Hepatocyte (in vitro differentiated cells): ENCODE measurements at regions not wholly inside any gene's neighbourhood (a gene's known extent, or its start where the extent isn't known, plus 50 kb on each side); places are given as distances from the start of the nearest gene placed in this dataset.

Experiments used
- DNase-seq: peaks from one replicate; pipeline ENCODE4 v3.0.0-alpha.2; 2016; ENCODE audit warnings: low spot score
- H2AFZ ChIP-seq: fragments of 200-600 bp; sonication (generic); 2 replicates; pipeline ENCODE4 v1.6.0; 2016; ENCODE audit warnings: antibody characterized with exemption, mild to moderate bottlenecking
- H3K27ac ChIP-seq: fragments of 200-600 bp; sonication (generic); 2 replicates; pipeline ENCODE4 v1.5.1; 2016; ENCODE audit warnings: mild to moderate bottlenecking
- H3K27me3 ChIP-seq: fragments of 200-600 bp; sonication (generic); 2 replicates; pipeline ENCODE4 v1.6.1; 2016
- H3K36me3 ChIP-seq: fragments of 200-600 bp; sonication (generic); replicated peaks from 2 replicates; pipeline ENCODE4 v1.5.1; 2016; ENCODE audit warnings: low read depth; ENCODE audit not compliant: insufficient read depth
- H3K4me1 ChIP-seq: fragments of 200-600 bp; sonication (generic); 2 replicates; pipeline ENCODE4 v1.5.1; 2016; ENCODE audit warnings: mild to moderate bottlenecking, moderate library complexity; ENCODE audit not compliant: insufficient read depth
- H3K4me2 ChIP-seq: fragments of 200-600 bp; sonication (generic); 2 replicates; pipeline ENCODE4 v1.6.0; 2016
- H3K4me3 ChIP-seq: fragments of 200-600 bp; sonication (generic); 2 replicates; pipeline ENCODE4 v1.5.1; 2016; ENCODE audit warnings: mild to moderate bottlenecking
- H3K79me2 ChIP-seq: fragments of 200-600 bp; sonication (generic); 2 replicates; pipeline ENCODE4 v1.6.0; 2017; ENCODE audit warnings: mild to moderate bottlenecking
- H3K9me2 ChIP-seq: fragments of 200-600 bp; sonication (generic); replicated peaks from 2 replicates; pipeline ENCODE4 v1.6.0; 2017; ENCODE audit warnings: mild to moderate bottlenecking; ENCODE audit not compliant: insufficient read depth
- H3K9me3 ChIP-seq: fragments of 200-600 bp; sonication (generic); 2 replicates; pipeline ENCODE4 v1.5.1; 2016; ENCODE audit warnings: low read depth, mild to moderate bottlenecking
- H4K20me1 ChIP-seq: fragments of 200-600 bp; sonication (generic); 2 replicates; pipeline ENCODE4 v1.6.0; 2016; ENCODE audit warnings: mild to moderate bottlenecking; ENCODE audit not compliant: insufficient read depth, poor library complexity, severe bottlenecking
- CTCF ChIP-seq: fragments of 200-600 bp; sonication (generic); IDR thresholded peaks from 2 replicates; pipeline ENCODE4 v1.5.1; 2016; ENCODE audit warnings: antibody characterized with exemption, mild to moderate bottlenecking; ENCODE audit not compliant: poor library complexity
- EZH2 ChIP-seq: fragments of 200-600 bp; sonication (generic); IDR thresholded peaks from 2 replicates; pipeline ENCODE4 v1.6.1; 2016; ENCODE audit warnings: antibody characterized with exemption, mild to moderate bottlenecking, borderline replicate concordance
- EZH2phosphoT487 ChIP-seq: fragments of 200-600 bp; sonication (generic); IDR thresholded peaks from one replicate; pipeline ENCODE4 v1.6.1; 2018; ENCODE audit warnings: antibody characterized with exemption, mild to moderate bottlenecking, low read depth, moderate library complexity; ENCODE audit not compliant: unreplicated experiment, severe bottlenecking
- WGBS: methylation state at CpG from one replicate; pipeline ENCODE4 v1.1.6; 2016; ENCODE audit warnings: low lambda C conversion rate; ENCODE audit errors: missing lambda C conversion rate; 5-methylcytosine and 5-hydroxymethylcytosine counted together

GRCh38 chr2:7950035-7950612 is 731.7 kb upstream of the ID2 start:
- no peak for DNase-seq
- 90% methylated on average over 13 of the region's 13 CpGs for whole genome bisulfite sequencing

GRCh38 chr2:7951001-7951400 is 730.9 kb upstream of the ID2 start:
- no peaks in the 10 kb centered on the region for H3K27me3 ChIP-seq
- no peak overlapping the region for H3K27ac ChIP-seq
- DNase-seq = no peak
- H2AFZ ChIP-seq = no peak overlapping the region
- WGBS = 92% methylated on average over 5 of the region's 5 CpGs
- no peaks in the 10 kb centered on the region for H3K9me3 ChIP-seq
- no peaks in the 10 kb centered on the region for H4K20me1 ChIP-seq
- H3K79me2 ChIP-seq = no peaks in the 10 kb centered on the region
- no peaks in the 10 kb centered on the region for H3K36me3 ChIP-seq
- H3K4me1 ChIP-seq = peaks cover 9% of the 10 kb centered on the region
- no peak overlapping the region for H3K4me3 ChIP-seq
- no peak overlapping the region for H3K4me2 ChIP-seq
- H3K9me2 ChIP-seq = no peaks in the 10 kb centered on the region
- TF ChIP-seq EZH2 (no peak), EZH2phosphoT487 (no peak), CTCF (no peak)

More at GRCh38 chr2:7950035-7950612, 731.7 kb upstream of the ID2 start:
- no peaks in the 10 kb centered on the region for H3K9me2 ChIP-seq
- no peak for TF ChIP-seq EZH2
- TF ChIP-seq EZH2phosphoT487 = no peak
- H3K79me2 ChIP-seq = no peaks in the 10 kb centered on the region
- no peak overlapping the region for H3K27ac ChIP-seq
- peaks cover 2% of the 10 kb centered on the region for H3K4me1 ChIP-seq
- no peak overlapping the region for H2AFZ ChIP-seq
- H4K20me1 ChIP-seq = no peaks in the 10 kb centered on the region
- H3K27me3 ChIP-seq = no peaks in the 10 kb centered on the region
- no peak overlapping the region for H3K4me3 ChIP-seq
- no peaks in the 10 kb centered on the region for H3K9me3 ChIP-seq
- H3K4me2 ChIP-seq = no peak overlapping the region
- H3K36me3 ChIP-seq = no peaks in the 10 kb centered on the region

GRCh38 chr2:7951490-7951889 is 730.4 kb upstream of the ID2 start:
- no peak for DNase-seq
- WGBS = 96% methylated on average over 1 of the region's 1 CpG
- H2AFZ ChIP-seq = no peak overlapping the region

More at GRCh38 chr2:7951490-7951889, 730.4 kb upstream of the ID2 start:
- H3K79me2 ChIP-seq = no peaks in the 10 kb centered on the region
- no peak overlapping the region for H3K4me2 ChIP-seq
- no peaks in the 10 kb centered on the region for H4K20me1 ChIP-seq
- TF ChIP-seq EZH2phosphoT487 (no peak), EZH2 (no peak), CTCF (no peak)
- no peaks in the 10 kb centered on the region for H3K27me3 ChIP-seq
- H3K4me1 ChIP-seq = peaks cover 10% of the 10 kb centered on the region
- H3K9me2 ChIP-seq = no peaks in the 10 kb centered on the region
- H3K9me3 ChIP-seq = no peaks in the 10 kb centered on the region
- H3K27ac ChIP-seq = no peak overlapping the region
- H3K36me3 ChIP-seq = no peaks in the 10 kb centered on the region
- no peak overlapping the region for H3K4me3 ChIP-seq
